Stimulated activated CD8-positive, alpha-beta memory T cell treated with anti-CD3 and anti-CD28 coated beads, Interleukin-2, amount 100 ng/mL, for 1 hour (primary cell): ENCODE measurements at regions not wholly inside any gene's neighbourhood (a gene's known extent, or its start where the extent isn't known, plus 50 kb on each side); places are given as distances from the start of the nearest gene placed in this dataset.

Source experiments
- DNase-seq, 2 donors: peaks; one replicate each; pipeline ENCODE4 v3.0.0-alpha.2; 2020; ENCODE audit warnings: low read depth in 2 of 2

DNA sequence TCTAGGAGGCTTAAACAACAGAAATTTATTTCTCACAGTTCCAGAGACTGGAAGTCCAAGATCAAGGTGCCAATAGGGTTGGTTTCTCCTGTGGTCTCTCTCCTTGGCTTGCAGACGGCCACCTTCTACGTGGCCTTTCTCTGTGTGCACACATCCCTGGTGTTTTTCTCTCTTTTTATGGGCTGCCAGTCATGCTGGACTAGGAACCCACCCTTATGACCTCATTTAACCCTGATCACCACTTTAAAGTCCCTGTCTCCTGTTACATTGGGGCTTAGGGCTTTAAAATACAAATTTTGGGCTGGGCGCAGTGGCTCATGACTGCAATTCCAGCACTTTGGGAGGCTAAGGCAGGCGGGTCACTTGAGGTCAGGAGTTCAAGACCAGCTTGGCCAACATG is 157.1 kb downstream of the TLE1 start:
- no peak for DNase-seq

DNA sequence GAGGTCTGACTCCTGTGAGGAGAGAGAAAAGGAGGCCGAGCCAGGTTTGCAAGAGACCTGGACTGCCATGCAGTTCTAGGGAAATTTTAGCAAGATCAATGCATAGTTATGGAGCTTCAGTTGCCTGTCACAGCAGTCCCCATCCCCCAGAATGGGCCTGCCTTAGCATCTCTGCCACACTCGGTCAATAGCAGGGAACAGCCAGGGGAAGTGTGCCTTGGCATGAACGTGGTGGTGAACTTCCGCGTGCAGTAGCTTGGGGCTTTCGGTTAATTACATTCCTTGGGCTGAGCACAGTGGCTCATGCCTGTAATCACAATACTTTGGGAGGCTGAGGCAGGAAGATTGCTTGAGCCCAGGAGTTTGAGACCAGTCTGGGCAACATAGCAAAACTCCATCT is 157.8 kb downstream of the TLE1 start:
- DNase-seq: no peak

DNA sequence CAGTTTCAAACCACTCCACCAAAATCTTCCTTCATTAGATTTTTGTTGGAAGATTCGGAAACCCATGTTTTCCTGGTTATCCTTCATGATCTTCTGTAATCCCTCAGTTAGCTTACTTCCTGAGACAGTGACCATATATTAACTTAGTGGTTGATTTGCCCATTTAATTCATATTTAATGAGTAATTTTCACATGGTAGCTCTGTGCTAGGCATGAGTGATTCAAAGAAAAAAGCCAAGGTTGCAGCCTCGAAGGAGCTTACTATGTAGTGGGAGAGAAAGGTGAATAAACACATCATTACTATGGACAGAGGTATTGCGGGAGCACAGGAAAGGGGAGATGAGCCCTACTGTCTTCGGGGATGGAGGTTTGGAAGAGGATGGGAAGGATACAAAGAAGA is 158.5 kb downstream of the TLE1 start:
- no peak for DNase-seq

DNA sequence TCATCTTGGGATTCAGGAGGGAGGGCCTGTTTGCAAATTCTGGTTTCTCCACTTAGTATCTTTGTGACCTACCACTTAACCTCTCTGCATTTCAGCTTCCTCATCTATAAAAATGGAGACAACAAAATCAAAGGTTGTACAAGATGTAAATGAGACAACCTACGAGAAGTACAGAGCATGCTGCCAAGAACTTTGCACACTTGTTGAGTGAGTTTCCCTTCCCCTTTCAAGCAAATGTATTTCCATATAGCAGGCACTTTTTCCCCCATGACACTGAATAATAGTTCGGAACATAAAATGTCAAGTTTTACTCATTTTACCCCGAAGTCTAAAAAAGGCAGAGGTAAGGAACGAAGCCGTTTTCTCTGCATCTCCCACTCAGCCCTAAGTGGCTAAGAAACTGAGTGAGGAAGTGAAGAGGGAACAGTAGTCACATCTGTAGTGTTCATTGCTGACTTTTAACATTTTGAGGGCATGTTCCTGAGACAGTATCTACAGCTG is 159.0 kb downstream of the TLE1 start:
- no peak for DNase-seq

DNA sequence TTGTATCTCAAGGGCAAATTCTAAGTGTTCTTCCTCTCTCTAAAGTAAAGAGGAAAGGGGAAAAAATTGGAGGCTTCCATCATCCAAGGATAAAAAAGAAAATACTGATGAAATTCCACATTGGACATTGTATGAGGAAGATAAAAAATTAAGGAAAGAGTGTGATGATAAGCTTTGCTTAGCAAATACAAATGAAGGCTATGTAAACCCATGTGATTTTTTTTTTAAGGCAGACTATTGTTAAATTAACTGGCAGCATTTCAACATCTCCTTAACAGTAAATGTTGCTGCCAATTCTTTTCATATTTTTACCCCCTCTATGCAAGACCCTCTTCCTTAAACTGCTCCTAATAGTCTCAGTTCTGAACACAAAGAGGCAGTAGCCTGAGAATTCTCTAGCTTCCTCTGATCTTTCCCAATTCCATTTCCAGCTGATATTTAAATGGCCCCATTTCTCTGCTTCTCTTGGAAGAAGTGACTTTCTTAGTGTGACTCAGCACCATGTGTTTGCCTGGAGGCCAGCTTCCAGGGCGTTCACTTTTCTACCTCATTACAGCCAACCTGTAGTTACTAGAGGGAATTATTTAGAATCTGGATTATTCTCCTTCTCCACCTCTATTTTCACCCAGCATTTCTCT is 159.7 kb downstream of the TLE1 start:
- no peak for DNase-seq

DNA sequence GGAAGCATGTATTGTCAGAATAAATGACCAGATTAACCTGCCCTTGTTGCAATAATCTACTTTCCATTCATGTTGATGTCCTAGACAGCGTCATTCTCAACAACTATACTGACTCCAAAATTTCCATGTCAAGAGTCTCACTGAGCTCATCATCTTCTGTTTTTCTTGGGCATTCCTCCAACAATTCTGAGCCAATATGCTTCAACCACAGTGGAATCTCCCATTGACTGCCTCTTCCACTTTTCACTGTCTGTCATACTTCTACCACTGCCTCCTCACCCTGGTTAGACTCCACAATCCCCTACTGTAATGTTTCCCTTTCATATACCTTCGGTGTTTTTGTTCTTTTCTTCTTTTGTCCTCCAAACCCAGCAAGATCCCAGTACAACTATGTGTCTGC is 162.8 kb downstream of the TLE1 start:
- DNase-seq: no peak

DNA sequence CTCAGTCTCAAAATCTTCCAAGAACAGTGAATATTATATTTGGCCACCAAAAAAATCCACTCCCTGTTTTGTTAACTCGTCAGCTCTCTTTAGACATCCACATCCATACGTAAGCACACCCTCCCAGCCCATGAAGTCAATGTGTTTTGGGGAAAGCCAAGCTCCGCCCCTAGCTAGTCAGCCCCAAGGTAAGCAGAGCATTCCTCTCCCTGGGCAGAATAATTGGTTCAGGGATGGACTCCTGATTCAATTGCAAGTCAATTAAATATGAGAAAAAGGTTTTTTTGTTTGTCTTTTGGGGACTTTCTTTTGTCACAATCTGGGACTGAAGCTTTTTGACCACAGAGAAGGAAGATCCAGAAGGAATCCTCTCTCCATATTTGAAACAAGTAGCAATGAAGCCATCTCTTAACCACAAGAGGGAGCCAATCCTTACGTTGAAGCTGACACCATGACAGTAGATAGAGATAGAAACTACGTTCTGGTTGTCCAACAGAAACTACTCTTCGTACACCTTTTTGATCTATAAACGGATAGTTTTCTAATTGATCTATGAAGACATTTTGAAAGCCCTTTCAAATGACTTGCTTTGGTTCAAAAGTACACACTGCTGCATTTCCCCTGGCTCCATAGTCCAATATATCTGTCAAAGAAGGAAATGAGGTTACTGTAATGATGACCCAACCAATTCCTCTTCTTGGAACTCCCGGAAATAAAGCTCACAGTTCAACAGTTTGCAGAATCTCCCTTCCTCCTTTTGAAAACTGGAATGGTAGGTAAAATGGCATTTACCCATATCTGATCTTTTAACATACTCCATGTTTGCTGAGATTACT is 166.4 kb downstream of the TLE1 start:
- DNase-seq: no peak

DNA sequence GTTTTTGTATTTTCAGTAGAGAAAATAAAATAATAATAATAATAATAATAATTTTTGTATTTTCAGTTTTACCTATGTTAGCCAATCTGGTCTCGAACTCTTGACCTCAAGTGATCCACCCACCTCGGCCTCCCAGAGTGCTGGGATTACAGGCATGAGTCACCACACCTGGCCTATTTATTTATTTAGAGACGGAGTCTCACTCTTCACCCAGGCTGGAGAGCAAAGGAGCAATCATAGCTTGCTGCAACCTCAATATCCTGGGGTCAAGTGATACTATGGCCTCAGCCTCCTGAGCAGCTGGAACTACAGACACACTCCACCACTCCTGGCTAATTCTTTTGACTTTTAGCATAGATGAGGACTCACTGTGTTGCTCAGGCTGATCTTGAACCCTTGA is 167.5 kb downstream of the TLE1 start:
- no peak for DNase-seq

DNA sequence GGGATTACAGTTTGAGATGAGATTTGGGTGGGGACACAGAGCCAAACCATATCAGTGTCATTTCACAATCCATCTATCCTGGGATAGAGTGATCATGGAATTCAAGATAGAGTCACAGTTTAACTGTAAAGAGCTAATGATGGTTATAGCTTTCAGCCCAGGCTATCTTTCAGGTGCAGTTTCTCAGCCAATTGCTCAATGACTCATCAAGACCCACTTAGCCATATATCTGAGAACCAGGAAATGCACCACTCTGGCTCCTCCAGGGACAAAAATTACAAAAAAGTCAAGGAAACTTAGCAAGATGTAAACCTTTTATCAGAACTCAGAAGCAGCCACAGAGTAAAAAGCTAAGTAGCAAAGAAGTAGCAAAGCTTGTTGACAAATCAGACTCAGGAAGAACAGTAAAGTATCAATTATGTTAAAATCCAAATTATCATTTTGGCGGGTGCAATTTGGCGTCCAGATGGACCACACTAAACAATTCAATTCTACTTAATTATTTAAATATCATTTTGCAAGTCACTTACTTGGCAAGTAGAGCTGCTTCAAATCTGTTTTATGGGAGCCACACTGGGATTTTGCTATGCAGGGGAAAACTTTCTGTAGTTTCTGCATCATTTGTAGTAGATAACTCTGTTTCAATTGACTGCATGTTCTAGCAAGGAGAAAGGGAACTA is 169.4 kb downstream of the TLE1 start:
- DNase-seq: no peak

DNA sequence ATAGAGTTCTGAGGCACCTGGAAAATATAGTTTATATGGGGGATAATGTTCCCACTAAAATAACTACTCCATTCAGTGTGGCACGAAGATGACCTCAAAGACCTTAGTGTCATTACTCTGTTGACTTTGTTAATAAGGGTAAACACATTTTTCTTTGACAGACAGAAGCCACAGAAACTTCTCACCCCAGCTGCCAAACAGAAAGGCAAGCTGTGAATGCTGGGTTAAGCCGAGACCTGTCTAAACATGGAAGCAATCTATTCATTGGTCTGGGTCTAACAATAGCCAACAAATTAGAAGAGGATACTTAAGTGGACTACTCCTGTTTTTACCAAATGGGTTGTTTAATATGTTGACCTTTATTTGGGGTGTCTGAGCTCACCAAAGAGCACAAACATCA is 171.4 kb downstream of the TLE1 start:
- no peak for DNase-seq

DNA sequence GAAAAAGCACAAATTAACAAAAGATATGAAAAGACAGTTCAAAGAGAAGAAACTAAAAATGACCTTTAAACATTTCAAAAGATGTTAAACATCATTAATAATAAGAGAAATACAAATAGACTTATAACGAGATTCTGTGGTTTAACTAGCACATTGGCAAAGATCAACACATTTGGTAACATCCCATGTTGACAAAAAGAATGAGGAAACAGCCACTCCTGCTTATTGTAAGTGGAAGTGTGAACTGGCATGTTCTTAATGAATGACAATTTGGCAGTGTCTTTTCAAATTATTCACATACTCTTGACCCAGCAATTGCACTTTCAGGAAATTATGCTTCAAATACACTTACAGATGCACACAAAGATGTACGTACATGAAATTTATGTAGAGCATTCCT is 176.3 kb downstream of the TLE1 start:
- DNase-seq: no peak

DNA sequence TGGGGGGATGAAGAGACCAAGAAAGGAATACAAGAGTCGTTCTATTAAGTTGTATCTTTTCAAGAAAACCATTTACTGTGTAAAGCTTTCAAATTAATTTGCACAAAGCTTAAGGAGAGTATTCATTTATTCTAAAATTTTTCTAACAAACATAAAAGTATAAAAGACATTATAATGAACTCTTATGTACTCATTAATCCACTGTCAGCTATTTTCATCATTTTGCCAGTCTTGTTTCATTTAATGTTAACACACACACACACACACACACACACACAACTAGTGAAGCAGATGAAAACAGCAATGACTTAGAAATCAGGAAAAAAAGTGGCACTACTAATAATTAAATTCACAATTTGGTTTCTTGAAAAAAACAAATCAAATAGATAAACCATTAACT is 176.7 kb downstream of the TLE1 start:
- DNase-seq: no peak

DNA sequence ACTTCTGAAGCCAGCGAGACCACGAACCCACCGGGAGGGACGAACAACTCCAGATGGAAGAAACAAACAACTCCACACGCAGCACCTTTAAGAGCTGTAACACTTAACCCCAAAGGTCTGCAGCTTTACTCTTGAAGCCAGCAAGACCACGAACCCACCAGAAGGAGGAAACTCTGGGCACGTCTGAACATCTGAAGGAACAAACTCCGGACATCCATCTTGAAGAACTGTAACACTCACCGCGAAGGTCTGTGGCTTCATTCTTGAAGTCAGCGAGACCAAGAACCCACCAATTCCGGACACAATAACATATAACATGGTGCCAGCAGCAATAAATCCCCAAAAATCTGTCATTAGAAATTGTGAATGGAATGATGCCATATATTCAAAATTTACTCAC is 180.9 kb downstream of the TLE1 start:
- no peak for DNase-seq

DNA sequence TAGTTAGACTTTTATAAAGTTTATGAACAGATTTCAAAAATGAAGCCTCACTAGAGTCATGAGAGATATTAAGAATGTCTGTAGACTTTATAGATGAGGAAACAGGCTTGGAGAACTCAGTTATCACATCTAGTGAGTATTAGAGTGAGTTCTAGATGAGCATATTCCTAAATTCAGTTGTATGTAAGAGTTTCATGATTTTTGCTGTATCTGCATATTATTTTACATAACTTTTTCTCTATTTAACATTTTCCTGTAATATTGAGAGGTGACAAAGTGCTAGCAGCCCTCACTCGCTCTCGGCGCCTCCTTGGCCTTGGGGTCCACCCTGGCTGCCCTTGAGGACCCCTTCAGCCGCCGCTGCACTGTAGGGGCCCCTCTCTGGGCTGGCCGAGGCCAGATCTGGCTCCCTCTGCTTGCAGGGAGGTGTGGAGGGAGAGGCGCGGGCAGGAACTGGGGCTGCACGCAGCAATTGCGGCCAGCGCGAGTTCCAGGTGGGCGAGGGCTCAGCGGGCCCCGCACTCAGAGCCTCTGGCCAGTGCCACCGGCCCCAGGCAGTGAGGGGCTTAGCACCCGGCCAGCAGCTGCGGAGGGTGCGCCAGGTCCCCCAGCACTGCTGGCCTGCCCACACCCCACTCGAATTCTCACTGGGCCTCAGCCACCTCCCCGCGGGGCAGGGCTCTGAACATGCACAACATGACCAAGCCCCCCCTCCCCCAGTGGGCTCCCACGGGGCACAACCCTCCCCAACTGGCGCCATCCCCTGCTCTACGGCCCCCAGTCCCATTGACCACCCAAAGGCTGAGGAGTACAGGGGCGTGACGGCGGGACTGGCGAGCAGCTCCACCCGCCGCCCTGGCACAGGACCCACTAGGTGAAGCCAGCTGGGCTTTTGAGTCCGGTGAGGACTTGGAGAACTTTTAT is 182.1 kb downstream of the TLE1 start:
- DNase-seq: no peak

DNA sequence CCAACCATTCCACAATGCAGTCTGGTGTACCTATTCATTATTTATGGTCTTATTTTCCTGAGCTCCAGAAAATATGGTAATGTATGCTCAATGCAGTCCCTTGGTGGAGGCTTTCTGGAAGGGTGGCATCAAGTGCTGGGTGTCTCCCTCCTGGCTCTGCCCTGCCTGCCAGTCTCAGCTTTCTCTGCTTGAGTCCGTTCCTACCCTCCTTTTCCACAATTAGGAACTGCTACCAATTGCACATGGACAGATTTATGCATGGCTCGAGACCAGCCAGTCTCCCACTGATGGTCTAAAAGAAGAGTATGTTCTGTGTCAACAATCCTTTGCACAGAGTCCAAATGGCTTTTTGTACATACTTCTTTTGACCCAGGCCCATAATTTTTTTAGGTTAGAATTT is 189.8 kb downstream of the TLE1 start:
- no peak for DNase-seq

DNA sequence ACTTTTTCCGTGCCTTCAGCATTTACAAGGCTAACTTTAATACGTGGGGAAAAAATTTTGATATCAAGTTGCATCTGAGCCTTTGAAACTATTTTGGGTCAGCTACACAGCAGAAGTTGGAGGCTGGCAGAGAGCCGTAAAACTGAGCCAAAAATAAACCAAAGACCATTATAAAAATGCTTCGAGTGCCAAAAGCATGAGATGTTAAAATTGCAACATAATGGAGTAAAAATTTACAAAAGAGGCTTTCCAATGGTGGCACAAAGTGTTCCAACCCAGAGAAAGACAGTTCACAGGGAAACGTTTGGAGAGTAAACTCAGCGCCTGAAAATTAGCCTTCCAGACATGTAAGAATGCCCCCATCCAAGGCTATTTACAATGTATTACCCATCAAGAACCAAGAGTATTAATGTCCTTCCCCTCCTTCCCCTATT is 190.3 kb downstream of the TLE1 start:
- no peak for DNase-seq

DNA sequence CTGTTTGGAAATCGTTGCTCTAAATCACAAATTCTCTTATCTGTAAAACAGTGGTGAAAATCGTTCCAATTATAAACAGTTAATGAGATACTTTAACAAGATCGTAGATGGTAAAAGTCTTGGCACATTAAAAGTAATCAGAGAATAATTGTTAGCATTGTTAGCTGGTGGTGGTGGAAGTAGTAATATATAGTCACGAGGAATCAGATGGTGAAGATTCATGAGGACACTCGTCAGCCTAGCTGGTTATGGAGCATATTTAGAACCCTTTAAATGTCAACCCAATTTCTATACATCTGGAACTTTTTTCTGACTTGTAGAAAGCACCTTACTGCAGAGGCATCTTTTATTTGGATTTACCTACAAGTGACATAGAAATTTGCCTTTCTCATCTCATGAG is 190.8 kb downstream of the TLE1 start:
- DNase-seq: no peak

DNA sequence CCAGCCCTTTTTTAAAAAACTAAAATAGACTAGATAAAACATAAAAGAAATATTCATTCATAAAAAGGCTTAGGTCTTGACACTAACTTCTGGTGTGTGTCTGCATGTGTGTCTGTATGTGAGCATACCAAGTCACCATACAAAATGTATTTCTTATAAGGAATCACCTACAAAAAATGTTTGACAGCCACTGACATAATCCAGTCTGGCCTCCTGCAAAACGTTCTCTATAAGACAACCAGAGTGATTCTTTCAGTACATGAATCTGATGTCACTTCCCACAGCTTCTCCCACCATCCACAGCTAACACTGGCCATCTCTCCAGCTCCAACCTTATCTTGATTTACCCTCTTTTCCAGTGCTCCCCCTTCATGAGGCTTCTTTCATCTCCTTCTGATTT is 192.3 kb downstream of the TLE1 start:
- DNase-seq: no peak

DNA sequence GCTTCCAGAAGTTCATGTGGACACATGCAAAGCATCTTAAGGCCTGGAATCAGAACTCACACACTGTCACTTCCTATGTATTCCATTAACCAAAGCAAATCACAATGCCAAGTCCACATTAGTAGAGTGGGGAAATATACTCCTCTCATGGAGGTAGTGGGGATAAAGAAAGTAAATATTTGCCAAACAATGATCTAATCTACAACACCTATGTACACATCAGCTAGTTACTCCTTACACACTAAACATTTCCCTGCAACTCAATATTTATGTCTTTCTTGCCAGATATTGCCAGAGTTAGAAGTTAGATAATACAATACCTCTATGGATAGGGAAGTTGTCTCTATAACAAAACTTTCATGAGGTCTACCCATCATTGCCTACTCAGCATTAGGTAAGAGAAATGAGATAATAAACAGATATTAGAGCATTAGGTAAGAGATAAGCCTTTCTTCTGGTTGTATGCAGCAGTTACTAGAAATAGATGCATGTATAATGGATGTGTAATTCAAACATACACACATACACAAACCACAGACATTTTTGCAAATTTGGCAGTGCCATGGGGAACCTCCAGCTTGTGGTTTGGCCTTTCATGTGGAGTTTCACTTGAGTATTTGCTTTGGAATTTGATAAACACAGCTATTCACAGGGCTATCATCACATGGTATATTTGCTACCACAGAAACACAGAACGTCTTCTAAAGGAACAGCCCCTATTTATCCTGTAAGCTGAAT is 196.5 kb downstream of the TLE1 start:
- no peak for DNase-seq

DNA sequence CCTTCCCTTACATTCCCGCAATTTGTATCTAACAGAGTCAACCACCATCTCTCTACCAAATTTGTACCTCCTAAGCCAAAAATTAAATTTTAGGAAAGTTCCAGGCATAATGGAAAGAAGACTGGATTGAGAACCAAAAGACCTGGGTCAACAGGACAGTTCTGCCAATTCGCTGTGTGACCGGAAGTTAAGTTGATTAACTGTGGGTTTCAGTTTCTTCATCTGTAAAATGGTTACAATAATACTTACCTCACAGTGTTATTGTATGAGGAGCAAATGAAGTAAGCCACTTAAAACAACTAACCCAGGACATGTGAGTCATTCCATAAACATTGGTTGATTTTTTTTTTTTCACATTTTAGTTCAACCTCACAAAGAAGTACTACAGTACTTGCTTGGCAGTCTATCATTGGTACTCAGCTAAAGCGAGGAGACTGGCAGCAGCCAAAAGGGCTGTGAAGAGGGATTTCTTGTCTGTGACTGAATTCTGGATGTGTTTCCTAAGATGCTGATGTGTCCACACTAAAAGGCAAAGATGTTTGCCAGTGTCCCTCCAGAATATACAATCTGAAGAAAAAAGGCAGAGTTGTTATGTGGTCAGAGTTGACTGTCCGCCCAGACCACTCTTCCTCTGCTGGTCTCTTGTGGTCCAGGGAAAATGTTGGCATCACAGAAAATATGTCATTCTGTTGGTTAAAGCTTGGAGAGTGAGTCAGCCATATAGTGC is 198.6 kb downstream of the TLE1 start:
- DNase-seq: no peak
